SK-N-SH (cell line): ENCODE measurements at regions not wholly inside any gene's neighbourhood (a gene's known extent, or its start where the extent isn't known, plus 50 kb on each side); places are given as distances from the start of the nearest gene placed in this dataset.

Source experiments
- CHD2 ChIP-seq: fragments of 150-350 bp; IDR thresholded peaks from 2 replicates; pipeline ENCODE4 v1.6.1; 2018; ENCODE audit warnings: low read length; ENCODE audit not compliant: partially characterized antibody
- CTCF ChIP-seq: fragments of 200-600 bp; sonication (generic); IDR thresholded peaks from 2 replicates; pipeline ENCODE4 v1.6.1; 2017; ENCODE audit warnings: antibody characterized with exemption, mild to moderate bottlenecking, moderate library complexity
- EP300 ChIP-seq, 2 experiments: IDR thresholded peaks; 2 replicates each; pipeline versions ENCODE4 v1.4.0 to v1.6.1; 2012; ENCODE audit warnings: borderline replicate concordance in 1 of 2, low read depth in 1 of 2, low read length in 1 of 2
- GABPA ChIP-seq: IDR thresholded peaks from 2 replicates; pipeline ENCODE4 v1.4.0; 2012; ENCODE audit warnings: low read depth, mild to moderate bottlenecking
- MAX ChIP-seq: IDR thresholded peaks from 2 replicates; pipeline ENCODE4 v1.4.0; 2012; ENCODE audit warnings: low read depth
- NFIC ChIP-seq: IDR thresholded peaks from 2 replicates; pipeline ENCODE4 v1.4.0; 2012; ENCODE audit warnings: borderline replicate concordance
- NRF1 ChIP-seq: IDR thresholded peaks from 2 replicates; pipeline ENCODE4 v1.6.1; 2012; ENCODE audit warnings: low read depth, mild to moderate bottlenecking, low read length
- RCOR1 ChIP-seq: fragments of 150-350 bp; IDR thresholded peaks from 2 replicates; pipeline ENCODE4 v1.6.1; 2017; ENCODE audit warnings: antibody characterized with exemption, low read length
- RFX5 ChIP-seq: IDR thresholded peaks from 2 replicates; pipeline ENCODE4 v1.6.1; 2012; ENCODE audit warnings: mild to moderate bottlenecking, improper control_type of control experiment, low read length
- YY1 ChIP-seq: IDR thresholded peaks from 2 replicates; pipeline ENCODE4 v1.4.0; 2012; ENCODE audit warnings: low read depth, mild to moderate bottlenecking
- TF ChIP-seq, protein P1 (sequence below): fragments of 150-350 bp; IDR thresholded peaks from 2 replicates; pipeline ENCODE4 v1.6.1; 2016; ENCODE audit warnings: mild to moderate bottlenecking, low read depth, low read length
- TF ChIP-seq, protein P2 (sequence below): IDR thresholded peaks from 2 replicates; pipeline ENCODE4 v1.6.1; 2012; ENCODE audit warnings: mild to moderate bottlenecking, low read depth, low read length, moderate library complexity

GRCh38 chr14:24701062-24701461 lies 67.1 kb upstream of the GZMB start:
- TF ChIP-seq CTCF (no peak), RCOR1 (no peak), CHD2 (no peak), RFX5 (no peak), YY1 (no peak), NRF1 (no peak), GABPA (no peak), EP300 (IDR thresholded peaks at IDR 0.05; ENCODE audit: borderline replicate concordance in 1 of 2, low read depth in 1 of 2, low read length in 1 of 2) (no peak), NFIC (no peak), MAX (no peak)
- TF ChIP-seq, protein P1, sequence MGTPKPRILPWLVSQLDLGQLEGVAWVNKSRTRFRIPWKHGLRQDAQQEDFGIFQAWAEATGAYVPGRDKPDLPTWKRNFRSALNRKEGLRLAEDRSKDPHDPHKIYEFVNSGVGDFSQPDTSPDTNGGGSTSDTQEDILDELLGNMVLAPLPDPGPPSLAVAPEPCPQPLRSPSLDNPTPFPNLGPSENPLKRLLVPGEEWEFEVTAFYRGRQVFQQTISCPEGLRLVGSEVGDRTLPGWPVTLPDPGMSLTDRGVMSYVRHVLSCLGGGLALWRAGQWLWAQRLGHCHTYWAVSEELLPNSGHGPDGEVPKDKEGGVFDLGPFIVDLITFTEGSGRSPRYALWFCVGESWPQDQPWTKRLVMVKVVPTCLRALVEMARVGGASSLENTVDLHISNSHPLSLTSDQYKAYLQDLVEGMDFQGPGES = no peak
- TF ChIP-seq, protein P2, sequence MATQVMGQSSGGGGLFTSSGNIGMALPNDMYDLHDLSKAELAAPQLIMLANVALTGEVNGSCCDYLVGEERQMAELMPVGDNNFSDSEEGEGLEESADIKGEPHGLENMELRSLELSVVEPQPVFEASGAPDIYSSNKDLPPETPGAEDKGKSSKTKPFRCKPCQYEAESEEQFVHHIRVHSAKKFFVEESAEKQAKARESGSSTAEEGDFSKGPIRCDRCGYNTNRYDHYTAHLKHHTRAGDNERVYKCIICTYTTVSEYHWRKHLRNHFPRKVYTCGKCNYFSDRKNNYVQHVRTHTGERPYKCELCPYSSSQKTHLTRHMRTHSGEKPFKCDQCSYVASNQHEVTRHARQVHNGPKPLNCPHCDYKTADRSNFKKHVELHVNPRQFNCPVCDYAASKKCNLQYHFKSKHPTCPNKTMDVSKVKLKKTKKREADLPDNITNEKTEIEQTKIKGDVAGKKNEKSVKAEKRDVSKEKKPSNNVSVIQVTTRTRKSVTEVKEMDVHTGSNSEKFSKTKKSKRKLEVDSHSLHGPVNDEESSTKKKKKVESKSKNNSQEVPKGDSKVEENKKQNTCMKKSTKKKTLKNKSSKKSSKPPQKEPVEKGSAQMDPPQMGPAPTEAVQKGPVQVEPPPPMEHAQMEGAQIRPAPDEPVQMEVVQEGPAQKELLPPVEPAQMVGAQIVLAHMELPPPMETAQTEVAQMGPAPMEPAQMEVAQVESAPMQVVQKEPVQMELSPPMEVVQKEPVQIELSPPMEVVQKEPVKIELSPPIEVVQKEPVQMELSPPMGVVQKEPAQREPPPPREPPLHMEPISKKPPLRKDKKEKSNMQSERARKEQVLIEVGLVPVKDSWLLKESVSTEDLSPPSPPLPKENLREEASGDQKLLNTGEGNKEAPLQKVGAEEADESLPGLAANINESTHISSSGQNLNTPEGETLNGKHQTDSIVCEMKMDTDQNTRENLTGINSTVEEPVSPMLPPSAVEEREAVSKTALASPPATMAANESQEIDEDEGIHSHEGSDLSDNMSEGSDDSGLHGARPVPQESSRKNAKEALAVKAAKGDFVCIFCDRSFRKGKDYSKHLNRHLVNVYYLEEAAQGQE = no peak
